ENCODE measurements at regions not wholly inside any gene's neighbourhood (a gene's known extent, or its start where the extent isn't known, plus 50 kb on each side); places are given as distances from the start of the nearest gene placed in this dataset.

- TF ChIP-seq, protein P1, sequence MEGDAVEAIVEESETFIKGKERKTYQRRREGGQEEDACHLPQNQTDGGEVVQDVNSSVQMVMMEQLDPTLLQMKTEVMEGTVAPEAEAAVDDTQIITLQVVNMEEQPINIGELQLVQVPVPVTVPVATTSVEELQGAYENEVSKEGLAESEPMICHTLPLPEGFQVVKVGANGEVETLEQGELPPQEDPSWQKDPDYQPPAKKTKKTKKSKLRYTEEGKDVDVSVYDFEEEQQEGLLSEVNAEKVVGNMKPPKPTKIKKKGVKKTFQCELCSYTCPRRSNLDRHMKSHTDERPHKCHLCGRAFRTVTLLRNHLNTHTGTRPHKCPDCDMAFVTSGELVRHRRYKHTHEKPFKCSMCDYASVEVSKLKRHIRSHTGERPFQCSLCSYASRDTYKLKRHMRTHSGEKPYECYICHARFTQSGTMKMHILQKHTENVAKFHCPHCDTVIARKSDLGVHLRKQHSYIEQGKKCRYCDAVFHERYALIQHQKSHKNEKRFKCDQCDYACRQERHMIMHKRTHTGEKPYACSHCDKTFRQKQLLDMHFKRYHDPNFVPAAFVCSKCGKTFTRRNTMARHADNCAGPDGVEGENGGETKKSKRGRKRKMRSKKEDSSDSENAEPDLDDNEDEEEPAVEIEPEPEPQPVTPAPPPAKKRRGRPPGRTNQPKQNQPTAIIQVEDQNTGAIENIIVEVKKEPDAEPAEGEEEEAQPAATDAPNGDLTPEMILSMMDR (IDR thresholded peaks at IDR 0.05; ENCODE audit: borderline replicate concordance, extremely low read depth, low read length, poor library complexity, severe bottlenecking): no peak
- no peak for TF ChIP-seq EZH2 (IDR thresholded peaks at IDR 0.05; ENCODE audit: borderline replicate concordance, low read depth, low read length, severe bottlenecking)
These were observed 303.3 kb downstream of the GPR37 start for GRCh38 chr7:124462249-124462648.
